Loucy (cell line): ENCODE measurements at regions not wholly inside any gene's neighbourhood (a gene's known extent, or its start where the extent isn't known, plus 50 kb on each side); places are given as distances from the start of the nearest gene placed in this dataset.

Source experiments
- H2AFZ ChIP-seq: fragments of 200-600 bp; sonication (generic); 2 replicates; pipeline ENCODE4 v1.6.0; 2016; ENCODE audit warnings: antibody characterized with exemption, mild to moderate bottlenecking, low read length, moderate library complexity
- H3F3A ChIP-seq: fragments of 200-600 bp; 2 replicates; pipeline ENCODE4 v1.6.0; 2016; ENCODE audit warnings: antibody characterized with exemption, low read depth, mild to moderate bottlenecking
- H3K27me3 ChIP-seq: fragments of 200-600 bp; sonication (generic); 2 replicates; pipeline ENCODE4 v1.6.1; 2014; ENCODE audit warnings: low read length, mild to moderate bottlenecking; ENCODE audit not compliant: insufficient read depth, poor library complexity, severe bottlenecking
- H3K36me3 ChIP-seq: fragments of 200-600 bp; sonication (generic); 2 replicates; pipeline ENCODE4 v1.6.1; 2016; ENCODE audit warnings: low read length; ENCODE audit not compliant: insufficient read depth
- H3K4me1 ChIP-seq: fragments of 200-600 bp; sonication (generic); 2 replicates; pipeline ENCODE4 v1.5.1; 2014; ENCODE audit warnings: low read length, mild to moderate bottlenecking; ENCODE audit not compliant: insufficient read depth, poor library complexity, severe bottlenecking
- H3K4me2 ChIP-seq: fragments of 200-600 bp; sonication (generic); 2 replicates; pipeline ENCODE4 v1.6.0; 2014; ENCODE audit warnings: antibody characterized with exemption, low read length, low read depth, mild to moderate bottlenecking; ENCODE audit not compliant: poor library complexity, severe bottlenecking
- H3K4me3 ChIP-seq: fragments of 200-600 bp; sonication (generic); 2 replicates; pipeline ENCODE4 v1.5.1; 2014; ENCODE audit warnings: low read length, mild to moderate bottlenecking, mixed read lengths; ENCODE audit not compliant: poor library complexity, severe bottlenecking
- H3K79me2 ChIP-seq: fragments of 200-600 bp; sonication (generic); 2 replicates; pipeline ENCODE4 v1.6.1; 2014; ENCODE audit warnings: low read length; ENCODE audit not compliant: insufficient read depth
- H3K9ac ChIP-seq: fragments of 200-600 bp; sonication (generic); 2 replicates; pipeline ENCODE4 v1.6.0; 2014; ENCODE audit warnings: mild to moderate bottlenecking, low read depth, low read length, moderate library complexity; ENCODE audit not compliant: poor library complexity, severe bottlenecking
- H3K9me2 ChIP-seq: fragments of 200-600 bp; sonication (generic); replicated peaks from 2 replicates; pipeline ENCODE4 v1.6.1; 2016; ENCODE audit warnings: low read depth, low read length, mixed read lengths
- H3K9me3 ChIP-seq: fragments of 200-600 bp; sonication (generic); 2 replicates; pipeline ENCODE4 v1.6.1; 2014; ENCODE audit warnings: mild to moderate bottlenecking, antibody characterized with exemption, low read length, low read depth; ENCODE audit not compliant: insufficient read depth
- H4K20me1 ChIP-seq: fragments of 200-600 bp; sonication (generic); 2 replicates; pipeline ENCODE4 v1.6.0; 2014; ENCODE audit warnings: antibody characterized with exemption, low read length, mild to moderate bottlenecking; ENCODE audit not compliant: insufficient read depth, poor library complexity, severe bottlenecking
- EZH2phosphoT487 ChIP-seq: fragments of 200-600 bp; IDR thresholded peaks from 2 replicates; pipeline ENCODE4 v1.6.1; 2018; ENCODE audit warnings: antibody characterized with exemption, mild to moderate bottlenecking, moderate library complexity, borderline replicate concordance
- TF ChIP-seq, protein P1 (sequence below): fragments of 200-600 bp; sonication (generic); conservative IDR thresholded peaks from 2 replicates; pipeline ENCODE4 v1.5.1; 2014; ENCODE audit warnings: mild to moderate bottlenecking, antibody characterized with exemption, low read length

DNA sequence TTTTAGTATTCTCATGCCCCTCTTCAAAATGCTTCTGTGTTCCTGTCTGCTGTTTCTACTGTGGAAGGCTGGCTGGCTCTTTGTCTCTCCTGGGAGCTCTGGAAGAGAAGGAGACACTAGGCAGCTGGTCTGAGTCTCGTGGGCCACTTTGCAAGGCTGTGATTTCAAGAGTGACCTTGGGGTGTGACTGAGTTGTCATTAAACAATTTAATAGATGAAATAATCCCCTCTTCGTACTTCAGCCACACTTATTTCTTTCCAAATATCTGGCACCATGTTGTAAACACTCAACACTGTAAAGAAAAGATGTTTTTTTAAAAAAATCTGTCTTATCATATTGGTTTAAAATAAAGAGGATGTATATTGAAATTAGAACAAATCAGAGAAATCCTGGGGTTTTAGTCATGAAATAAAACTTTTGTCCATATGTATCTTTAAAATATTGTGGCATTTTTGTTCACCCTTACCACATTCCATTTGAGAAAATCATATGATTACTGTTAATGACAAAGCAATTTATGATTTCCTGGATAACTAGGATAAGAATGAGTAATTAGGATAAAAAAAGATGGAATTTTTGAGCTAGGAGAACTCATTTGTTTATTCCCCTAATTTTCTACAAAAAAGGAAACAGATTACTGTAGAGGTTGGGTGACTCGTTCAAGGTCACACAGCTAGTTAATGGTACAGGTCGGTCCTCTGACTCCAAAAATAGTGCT lies 200.8 kb downstream of the MAT2B start:
- no peaks in the 10 kb centered on the region for H3K9me3 ChIP-seq
- H3K4me3 ChIP-seq, result no peak overlapping the region
- H2AFZ ChIP-seq, result no peak overlapping the region
- no peaks in the 10 kb centered on the region for H3F3A ChIP-seq
- no peaks in the 10 kb centered on the region for H3K9me2 ChIP-seq
- no peaks in the 10 kb centered on the region for H4K20me1 ChIP-seq
- H3K4me1 ChIP-seq, result no peaks in the 10 kb centered on the region
- no peaks in the 10 kb centered on the region for H3K79me2 ChIP-seq
- H3K4me2 ChIP-seq, result no peak overlapping the region
- TF ChIP-seq, protein P1, sequence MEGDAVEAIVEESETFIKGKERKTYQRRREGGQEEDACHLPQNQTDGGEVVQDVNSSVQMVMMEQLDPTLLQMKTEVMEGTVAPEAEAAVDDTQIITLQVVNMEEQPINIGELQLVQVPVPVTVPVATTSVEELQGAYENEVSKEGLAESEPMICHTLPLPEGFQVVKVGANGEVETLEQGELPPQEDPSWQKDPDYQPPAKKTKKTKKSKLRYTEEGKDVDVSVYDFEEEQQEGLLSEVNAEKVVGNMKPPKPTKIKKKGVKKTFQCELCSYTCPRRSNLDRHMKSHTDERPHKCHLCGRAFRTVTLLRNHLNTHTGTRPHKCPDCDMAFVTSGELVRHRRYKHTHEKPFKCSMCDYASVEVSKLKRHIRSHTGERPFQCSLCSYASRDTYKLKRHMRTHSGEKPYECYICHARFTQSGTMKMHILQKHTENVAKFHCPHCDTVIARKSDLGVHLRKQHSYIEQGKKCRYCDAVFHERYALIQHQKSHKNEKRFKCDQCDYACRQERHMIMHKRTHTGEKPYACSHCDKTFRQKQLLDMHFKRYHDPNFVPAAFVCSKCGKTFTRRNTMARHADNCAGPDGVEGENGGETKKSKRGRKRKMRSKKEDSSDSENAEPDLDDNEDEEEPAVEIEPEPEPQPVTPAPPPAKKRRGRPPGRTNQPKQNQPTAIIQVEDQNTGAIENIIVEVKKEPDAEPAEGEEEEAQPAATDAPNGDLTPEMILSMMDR, result no peak
- no peak for TF ChIP-seq EZH2phosphoT487
- no peaks in the 10 kb centered on the region for H3K27me3 ChIP-seq
- H3K36me3 ChIP-seq, result no peaks in the 10 kb centered on the region
- H3K9ac ChIP-seq, result no peak overlapping the region

DNA sequence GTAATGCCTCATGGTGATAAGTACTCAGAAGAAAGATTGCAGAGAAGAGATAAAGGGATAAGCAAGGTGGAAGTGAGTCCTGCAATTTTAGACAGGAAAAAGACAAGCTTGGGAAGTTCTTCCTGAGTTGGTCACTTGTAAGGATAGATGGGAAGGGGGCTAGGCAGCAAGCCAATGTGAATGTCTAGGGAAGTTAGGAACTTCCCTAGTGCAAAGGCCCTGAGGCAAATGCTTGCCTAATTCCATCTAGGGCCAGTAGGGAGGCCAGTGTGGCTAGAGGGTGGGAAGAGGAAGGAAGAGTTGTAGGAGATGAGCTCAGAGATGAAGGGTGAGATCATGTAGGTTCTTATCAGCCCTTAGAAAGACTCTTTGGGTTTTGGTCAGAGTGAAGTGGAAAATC lies 206.6 kb downstream of the MAT2B start:
- Histone ChIP-seq H3K9me3 (no peaks in the 10 kb centered on the region), H3K9me2 (no peaks in the 10 kb centered on the region), H2AFZ (no peak overlapping the region), H3K9ac (no peak overlapping the region), H3K27me3 (no peaks in the 10 kb centered on the region), H3K4me3 (no peak overlapping the region), H3K79me2 (no peaks in the 10 kb centered on the region), H3K4me2 (no peak overlapping the region), H3K36me3 (no peaks in the 10 kb centered on the region), H3F3A (no peaks in the 10 kb centered on the region), H4K20me1 (no peaks in the 10 kb centered on the region), H3K4me1 (no peaks in the 10 kb centered on the region)
- no peak for TF ChIP-seq EZH2phosphoT487
- TF ChIP-seq, protein P1, result no peak

GRCh38 chr5:163718272-163718671 lies 212.9 kb downstream of the MAT2B start:
- H3K27me3 ChIP-seq, result no peaks in the 10 kb centered on the region
- H3K4me2 ChIP-seq, result no peak overlapping the region
- H2AFZ ChIP-seq, result no peak overlapping the region
- no peaks in the 10 kb centered on the region for H3K9me2 ChIP-seq
- no peaks in the 10 kb centered on the region for H3K36me3 ChIP-seq
- no peaks in the 10 kb centered on the region for H3K4me1 ChIP-seq
- no peak overlapping the region for H3K9ac ChIP-seq
- no peaks in the 10 kb centered on the region for H3K79me2 ChIP-seq
- TF ChIP-seq EZH2phosphoT487, result no peak
- TF ChIP-seq, protein P1, result no peak
- H3K4me3 ChIP-seq, result no peak overlapping the region
- H3F3A ChIP-seq, result no peaks in the 10 kb centered on the region
- no peaks in the 10 kb centered on the region for H4K20me1 ChIP-seq
- no peaks in the 10 kb centered on the region for H3K9me3 ChIP-seq
